ENCODE measurements at regions not wholly inside any gene's neighbourhood (a gene's known extent, or its start where the extent isn't known, plus 50 kb on each side); places are given as distances from the start of the nearest gene placed in this dataset.
"Not testable (repeated sequence)": the region's sequence is repeated elsewhere in the genome, so short reads cannot be mapped to it uniquely, and the experiment has no call there.

DNA sequence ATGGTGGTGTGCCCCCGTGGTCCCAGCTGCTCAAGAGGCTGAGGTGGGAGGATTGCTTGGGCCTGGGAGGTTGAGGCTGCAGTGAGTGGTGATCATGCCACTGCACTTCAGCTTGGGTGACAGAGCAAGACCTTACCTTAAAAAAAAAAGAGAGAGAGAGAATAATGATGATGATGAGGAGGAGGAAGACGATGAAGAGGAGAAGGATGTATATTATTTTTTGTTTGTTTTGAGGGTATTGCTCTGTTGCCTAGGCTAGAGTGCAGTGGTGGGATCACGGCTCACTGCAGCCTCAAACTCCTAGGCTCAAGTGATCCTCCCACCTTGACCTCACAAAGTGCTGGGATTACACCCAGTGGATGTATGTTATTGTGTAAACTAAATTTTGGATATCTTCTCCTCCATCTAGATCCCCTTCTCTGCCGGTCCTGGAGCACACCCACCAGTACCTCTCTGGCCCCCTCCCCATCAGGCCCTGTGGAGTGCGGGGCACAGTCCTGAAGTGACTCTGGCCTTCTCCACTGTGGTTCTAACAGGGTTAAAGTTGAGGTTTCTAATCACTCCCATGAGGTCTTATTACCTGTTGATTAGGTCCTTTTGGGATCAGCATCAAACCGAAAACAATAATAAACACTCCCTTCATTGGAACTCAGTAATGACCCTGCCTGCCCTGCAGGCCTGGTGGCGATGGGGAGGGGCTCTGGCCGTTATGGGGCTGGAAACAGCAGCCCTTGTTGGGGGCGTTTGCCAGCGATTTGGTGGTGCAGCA, 60.5 kb upstream of the ZFHX3 start:
- no peak for DNase-seq (ENCODE audit: low read depth)

DNA sequence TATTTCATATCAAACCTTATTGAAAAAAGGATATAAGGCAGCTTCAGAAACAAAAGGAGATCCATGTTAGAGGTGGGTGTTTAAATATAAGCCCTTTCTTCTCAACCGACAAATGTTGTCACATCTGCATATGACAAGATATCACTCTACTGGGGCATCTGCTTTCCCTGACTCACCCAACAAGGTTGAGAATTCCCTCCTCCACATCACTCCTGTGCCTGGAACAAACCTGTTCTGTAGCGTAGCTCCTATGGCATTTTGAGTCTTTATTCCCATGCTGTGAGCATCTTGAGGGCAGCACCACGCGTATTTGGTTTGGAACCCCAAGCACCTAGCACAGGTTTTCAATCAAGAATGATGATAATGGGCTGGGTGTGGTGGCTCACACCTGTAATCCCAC, 59.4 kb upstream of the ZFHX3 start:
- no peak for DNase-seq (ENCODE audit: low read depth)

DNA sequence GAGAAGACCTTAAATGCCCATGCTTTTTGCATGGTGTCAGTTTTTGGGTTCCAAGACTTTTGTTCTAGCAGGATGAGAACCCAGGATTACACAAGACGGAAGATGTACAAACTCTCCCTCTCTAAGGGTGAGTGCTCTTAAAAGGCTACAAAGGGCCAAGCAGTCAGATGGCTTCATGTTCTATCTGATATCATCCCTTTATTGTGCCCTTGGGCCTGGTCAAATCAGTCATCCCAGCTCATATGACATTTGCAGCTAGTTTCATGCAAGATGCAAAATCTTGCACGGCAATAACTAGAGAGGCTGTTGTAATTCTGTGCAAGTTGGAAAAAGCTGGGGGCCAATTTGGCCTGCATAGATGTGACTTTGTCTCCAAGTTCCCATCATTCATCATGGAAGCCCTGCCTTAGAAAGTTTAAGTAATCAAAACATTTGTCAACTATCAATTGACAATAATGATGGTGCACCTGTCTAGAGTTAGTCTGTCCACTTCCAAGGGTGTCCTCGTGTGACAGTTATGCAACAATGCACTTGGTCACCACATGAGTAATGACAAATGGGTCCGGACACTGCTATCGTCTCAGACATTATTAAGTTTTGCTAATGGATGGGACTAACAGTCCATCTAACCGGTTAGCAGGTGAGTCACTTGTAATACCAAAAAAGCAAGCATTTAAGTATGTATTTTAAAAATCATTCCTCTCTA, 58.6 kb upstream of the ZFHX3 start:
- no peak for DNase-seq (ENCODE audit: low read depth)

DNA sequence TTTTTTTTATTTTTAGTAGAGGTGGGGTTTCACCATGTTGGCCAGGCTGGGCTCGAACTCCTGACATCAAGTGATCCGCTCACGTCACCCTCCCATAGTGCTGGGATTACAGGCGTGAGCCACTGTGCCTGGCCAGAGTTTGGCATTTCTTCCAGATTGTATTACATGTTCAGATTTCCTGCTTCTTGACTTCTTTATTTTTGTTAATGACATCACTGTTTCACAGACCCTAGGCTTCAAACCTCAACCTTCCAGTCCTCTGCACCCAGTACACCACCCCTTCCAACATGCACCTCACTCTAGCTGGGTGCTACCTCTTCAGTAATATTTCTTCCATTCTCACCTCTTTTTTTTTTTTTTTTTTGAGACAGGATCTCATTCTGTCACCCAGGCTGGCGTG, 53.6 kb upstream of the ZFHX3 start:
- no peak for DNase-seq (ENCODE audit: low read depth)

DNA sequence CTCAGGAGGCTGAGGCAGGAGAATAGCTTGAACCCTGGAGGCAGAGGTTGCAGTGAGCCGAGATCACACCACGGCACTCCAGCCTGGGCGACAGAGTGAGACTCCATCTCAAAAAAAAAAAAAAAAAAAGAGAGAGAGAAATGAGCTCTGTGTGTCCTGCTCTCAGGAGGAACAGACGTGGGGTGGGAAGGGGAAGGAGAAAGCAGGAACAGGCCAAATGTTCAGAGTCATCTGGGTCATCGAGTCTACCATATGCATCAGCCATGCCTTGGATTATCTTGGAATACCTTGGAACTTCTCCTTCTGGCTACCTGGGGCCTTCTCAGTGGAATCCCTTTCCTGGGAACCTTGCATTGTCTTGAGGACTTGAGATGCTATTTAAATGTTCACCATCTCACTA, 51.7 kb upstream of the ZFHX3 start:
- not testable (repeated sequence) for DNase-seq (ENCODE audit: low read depth)

Data from HS-5 (cell line).